GM13977 (cell line): ENCODE measurements at regions not wholly inside any gene's neighbourhood (a gene's known extent, or its start where the extent isn't known, plus 50 kb on each side); places are given as distances from the start of the nearest gene placed in this dataset.

Source experiments
- DNase-seq: peaks from one replicate; pipeline ENCODE4 v3.0.0; 2012; ENCODE audit warnings: low spot score
- CTCF ChIP-seq: IDR thresholded peaks from 2 replicates; pipeline ENCODE4 v1.5.1; 2012; ENCODE audit warnings: mild to moderate bottlenecking, control low read depth; ENCODE audit not compliant: insufficient read depth; ENCODE audit errors: extremely low read depth, missing control alignments
- in situ Hi-C: fragments of 300-500 bp; cut with MboI; formaldehyde crosslinking; loops from one replicate; pipeline ENCODE4 v1.12.0; 2022; ENCODE audit warnings: low sequenced_read_pairs, low pct_unique_long_range_greater_than_20kb, mixed read lengths, inconsistent platforms; ENCODE audit not compliant: unreplicated experiment

GRCh38 chr3:72476139-72476483 is 372.1 kb downstream of the SHQ1 start:
- in situ Hi-C loops, result no loop called here
- TF ChIP-seq CTCF, result no peak
- no peak for DNase-seq

- in situ Hi-C loops, result no loop called here
- TF ChIP-seq CTCF, result no peak
- DNase-seq, result peak; percentile 25
These were observed 372.7 kb downstream of the SHQ1 start for GRCh38 chr3:72475258-72476138.

GRCh38 chr3:72474775-72475174 is 373.5 kb downstream of the SHQ1 start:
- DNase-seq, result no peak
- in situ Hi-C loops, result no loop called here

GRCh38 chr3:72473156-72473555 is 375.1 kb downstream of the SHQ1 start:
- no peak for TF ChIP-seq CTCF
- in situ Hi-C loops, result no loop called here
- DNase-seq, result peak; percentile 26

More at GRCh38 chr3:72474775-72475174, 373.5 kb downstream of the SHQ1 start:
- no peak for TF ChIP-seq CTCF

- TF ChIP-seq CTCF, result no peak
- in situ Hi-C loops, result no loop called here
- DNase-seq, result no peak
These were observed 377.3 kb downstream of the SHQ1 start for GRCh38 chr3:72470904-72471417.

GRCh38 chr3:72465853-72466252 is 382.4 kb downstream of the SHQ1 start:
- no peak for TF ChIP-seq CTCF
- no peak for DNase-seq

More at GRCh38 chr3:72465853-72466252, 382.4 kb downstream of the SHQ1 start:
- in situ Hi-C loops, result no loop called here
